HG03354 (cell line): ENCODE measurements at regions not wholly inside any gene's neighbourhood (a gene's known extent, or its start where the extent isn't known, plus 50 kb on each side); places are given as distances from the start of the nearest gene placed in this dataset.
A peak's percentile ranks its signal among the peaks of the same experiment; 100 is the strongest.
"Not testable (repeated sequence)": the region's sequence is repeated elsewhere in the genome, so short reads cannot be mapped to it uniquely, and the experiment has no call there.

ENCODE experiments used
- ATAC-seq: cut with Tn5 transposase; IDR thresholded peaks from one replicate; pipeline ENCODE4 v1.9.1; 2021; ENCODE audit warnings: mild to moderate bottlenecking; ENCODE audit not compliant: unreplicated experiment, poor library complexity, severe bottlenecking

DNA sequence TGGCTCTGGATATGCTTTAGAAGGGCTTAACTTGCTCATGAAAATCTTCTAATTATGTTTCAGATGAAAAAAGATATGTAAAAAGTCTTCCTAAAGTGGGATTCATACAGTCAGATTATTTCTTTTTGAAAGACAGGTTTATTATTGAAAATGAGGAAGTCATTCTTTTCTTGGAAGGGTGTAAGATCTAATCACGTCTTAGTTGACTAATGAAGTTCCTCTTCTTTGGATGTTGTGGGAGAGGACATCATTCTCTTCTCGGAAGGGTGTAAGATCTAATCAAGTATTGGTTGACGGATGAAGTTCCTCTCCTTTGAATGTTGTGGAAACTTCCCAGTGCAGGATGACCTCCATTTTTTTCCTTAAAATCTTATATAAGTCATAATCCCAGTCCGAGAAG is 74.9 kb downstream of the ALG10 start:
- no peak for ATAC-seq

DNA sequence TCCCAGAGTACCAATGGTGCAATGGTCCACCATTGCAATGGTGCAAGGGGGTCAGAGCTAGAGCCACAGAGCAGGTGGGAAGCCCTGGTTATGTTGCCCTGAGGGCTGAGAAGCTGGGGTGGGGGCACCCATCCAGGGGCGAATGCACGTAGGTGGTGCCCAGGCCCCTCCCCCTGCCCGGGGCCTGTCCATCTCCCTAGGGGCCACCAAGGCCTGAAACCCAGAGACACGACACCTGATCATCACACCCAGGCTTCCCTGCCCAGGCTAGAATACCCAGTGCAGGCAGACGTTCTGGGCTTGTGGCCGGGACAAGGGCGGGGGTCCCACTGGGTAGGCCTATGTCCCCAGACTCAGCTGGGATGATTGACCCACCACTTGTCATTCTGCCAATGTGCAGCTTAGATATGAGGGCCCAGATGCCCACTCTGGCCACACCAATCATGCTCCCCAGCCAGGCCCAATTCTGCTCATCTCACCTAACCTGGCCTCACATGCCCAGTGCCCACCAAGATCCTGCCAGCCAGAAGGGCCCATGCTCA is 83.2 kb downstream of the ALG10 start:
- ATAC-seq = no peak

DNA sequence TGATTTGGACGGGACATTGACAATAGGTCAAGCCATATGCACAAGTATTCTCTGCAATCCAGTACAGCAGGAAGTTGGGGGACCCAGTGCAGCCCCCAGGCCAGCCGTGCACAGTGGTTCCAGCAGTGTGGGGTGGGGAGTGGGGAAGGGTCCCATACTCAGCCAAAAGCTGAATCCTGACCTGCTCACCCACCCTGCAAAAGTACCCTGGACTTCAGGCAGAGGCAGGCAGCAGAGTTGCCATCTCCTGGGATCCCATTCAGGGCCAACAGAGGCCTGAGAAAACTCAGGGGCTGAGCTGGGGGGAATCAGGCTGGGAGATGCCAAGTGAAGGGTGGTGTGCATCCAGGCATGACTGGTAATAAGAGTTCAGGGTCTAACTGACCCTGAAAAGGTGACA is 83.9 kb downstream of the ALG10 start:
- no peak for ATAC-seq

DNA sequence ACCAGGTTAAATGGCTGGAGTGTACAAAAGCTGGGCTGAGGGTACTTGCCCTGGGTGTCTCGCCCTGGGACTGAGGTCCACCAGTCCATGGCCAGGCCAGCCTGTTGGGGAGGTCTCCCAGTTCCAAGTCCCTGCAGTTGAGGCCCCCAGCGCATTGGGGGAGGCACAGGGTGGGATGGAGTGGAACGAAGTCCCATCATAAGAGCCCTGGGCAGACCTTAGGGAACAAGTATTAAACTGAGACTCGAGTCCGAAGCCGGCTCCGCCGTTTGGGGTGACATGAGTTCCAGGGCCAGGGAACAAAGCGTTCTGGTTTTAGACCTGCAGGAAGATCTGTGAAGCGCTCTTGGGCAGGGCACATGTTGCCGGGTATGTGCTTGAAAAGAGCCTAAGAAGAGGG is 84.7 kb downstream of the ALG10 start:
- no peak for ATAC-seq

DNA sequence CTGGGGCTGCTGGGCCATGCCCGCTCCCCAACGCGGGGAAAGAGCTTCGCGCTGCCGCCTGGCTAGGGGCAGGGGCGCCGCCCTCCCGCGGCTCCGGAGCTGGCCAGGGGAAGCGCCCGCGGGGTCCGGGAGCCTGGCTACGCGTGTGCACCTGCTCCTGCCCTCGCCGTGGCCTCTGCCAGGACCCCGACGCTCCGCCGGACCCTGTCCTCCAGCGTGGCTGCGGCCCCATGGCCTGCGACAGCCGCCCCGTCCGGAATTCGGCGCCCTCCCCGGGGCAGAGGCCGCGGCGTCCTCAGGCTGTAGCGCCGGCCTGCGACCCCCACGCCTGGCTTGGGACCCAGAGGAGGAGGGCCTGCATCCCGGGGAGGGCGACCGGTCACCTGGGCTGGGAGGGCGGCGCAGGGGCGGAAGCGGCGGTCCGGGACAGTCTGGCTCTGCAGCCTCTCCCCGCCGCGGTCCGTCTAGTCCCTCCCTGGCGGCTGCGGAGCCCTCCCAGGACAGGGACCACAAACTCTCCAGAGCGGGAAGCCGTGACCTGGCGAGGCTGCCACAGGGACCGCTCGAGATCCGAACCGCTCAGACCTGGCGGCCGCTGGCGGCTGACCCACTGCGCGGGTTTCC is 85.6 kb downstream of the ALG10 start:
- ATAC-seq = no peak

DNA sequence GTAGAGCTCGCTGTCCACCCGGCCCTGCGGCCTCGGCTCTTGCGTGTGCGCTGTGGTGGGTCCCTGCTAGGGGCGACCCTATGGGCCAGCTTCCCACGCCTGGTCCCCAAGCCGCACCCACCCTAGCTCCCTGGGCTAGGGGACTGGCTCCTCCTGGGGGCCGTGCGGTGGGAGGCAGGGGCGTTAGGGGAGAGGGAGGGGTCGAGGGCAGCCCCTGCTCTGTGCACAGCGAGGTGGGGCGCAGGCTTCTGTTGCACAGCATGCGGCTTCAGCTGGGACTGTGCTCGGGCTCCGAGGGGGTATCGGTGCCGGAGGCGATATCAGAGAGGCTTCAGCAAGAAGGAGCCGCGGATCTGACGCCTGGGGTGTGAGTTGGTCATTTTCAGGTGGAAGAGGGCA is 86.1 kb downstream of the ALG10 start:
- ATAC-seq = no peak

DNA sequence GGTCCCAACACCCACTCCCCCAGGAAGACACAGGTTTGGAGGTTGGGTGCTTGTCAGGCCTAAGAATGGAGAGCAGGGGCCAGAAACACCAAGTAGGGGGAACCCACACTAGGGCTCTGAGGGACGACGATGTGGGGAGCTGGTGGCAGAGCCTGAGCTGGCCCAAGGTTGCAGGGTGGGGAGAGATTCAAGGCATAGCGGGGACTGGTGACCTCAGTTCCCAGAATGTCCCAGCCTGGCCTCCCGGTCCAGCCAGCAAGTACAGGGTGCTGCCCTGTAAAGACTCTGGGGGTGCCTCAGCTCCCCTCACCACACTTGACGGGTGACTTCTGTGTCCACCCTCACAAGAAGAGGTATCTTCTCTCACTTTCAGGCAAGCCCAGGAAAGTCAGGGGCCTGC is 86.7 kb downstream of the ALG10 start:
- ATAC-seq = no peak

DNA sequence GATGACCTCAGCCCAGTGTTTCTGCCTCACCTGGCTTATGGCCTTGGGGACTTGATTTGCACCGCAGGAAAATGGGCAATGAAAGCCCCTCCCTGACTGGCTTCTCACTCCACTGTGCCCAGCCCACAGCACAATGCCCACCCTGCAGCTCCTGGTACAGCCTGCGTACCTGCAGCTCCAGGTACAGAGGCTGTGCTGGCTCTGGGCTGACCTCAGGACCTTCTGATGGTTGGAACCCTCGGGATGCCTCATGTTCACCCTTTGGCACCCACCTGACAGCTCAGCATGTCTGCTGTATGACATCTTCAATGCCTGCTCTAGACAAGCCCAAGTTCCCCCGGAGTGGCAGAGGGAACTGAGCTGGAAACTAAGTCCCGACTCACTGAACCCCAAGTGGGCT is 87.1 kb downstream of the ALG10 start:
- no peak for ATAC-seq

DNA sequence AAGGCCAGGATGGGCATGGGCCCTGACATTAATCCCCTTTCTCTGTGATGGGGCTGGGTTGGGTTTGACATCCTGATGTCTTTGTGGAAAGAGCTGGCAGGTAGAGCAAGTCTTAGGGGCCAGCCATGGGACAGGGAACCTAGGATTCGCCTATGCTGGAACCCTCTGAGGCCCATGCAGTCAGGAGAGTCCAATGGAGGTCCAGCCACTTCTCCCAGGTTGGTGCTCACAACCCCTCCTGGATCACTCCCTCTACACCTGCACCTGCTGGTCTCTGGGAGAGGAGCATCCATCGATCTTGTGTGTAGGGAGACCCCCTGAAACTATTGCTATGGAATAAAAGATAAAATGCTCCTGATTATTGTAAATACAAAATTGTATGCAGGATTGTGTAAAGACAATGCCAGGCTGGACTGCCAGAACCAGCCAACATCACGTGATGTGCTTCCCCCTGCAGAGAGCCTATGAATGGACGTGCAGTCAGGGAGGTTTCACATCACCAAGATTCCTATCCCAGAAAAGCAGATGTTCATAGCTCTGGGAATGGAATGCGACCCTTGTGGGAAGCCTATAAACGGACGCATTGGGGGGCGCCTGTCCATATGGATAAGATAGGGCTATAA is 87.7 kb downstream of the ALG10 start:
- not testable (repeated sequence) for ATAC-seq

DNA sequence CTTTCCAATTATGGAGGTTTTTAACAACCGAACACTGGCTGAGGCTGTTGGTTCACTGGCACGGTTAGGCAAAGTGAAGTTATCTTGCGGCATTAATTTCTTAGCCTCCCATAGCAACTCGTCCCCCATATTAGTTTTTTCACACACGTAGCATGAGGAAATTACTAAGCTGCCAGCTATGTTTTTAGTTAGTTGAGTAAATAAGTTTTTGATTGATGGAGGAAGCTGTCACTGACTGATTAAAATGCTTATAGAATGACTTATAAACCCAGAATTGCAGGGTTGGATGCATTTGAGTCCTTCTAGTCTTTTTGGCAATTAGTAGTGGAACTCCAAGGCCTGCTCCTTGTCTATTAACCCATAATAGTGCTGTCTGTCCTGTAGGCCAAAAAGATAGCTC is 97.1 kb downstream of the ALG10 start:
- ATAC-seq = no peak

DNA sequence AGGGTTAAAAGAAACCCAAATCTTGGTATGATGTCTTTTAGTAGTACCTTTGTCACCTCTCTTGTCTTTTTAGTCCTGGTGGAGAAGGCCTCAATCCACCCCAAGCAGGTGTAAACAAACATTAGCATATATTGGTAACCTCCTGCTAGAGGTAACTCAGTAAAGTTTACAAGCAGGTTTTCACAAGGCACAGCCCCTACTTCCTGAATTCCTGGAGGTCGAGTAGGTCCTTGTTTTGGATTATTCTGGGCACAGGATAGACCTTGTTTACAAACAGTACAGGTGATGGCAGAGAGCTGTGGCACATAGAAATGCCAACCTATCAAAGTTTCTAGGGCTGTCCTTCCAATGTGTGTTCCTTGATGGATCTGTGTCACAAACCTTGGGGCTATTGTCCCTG is 99.1 kb downstream of the ALG10 start:
- ATAC-seq = no peak

DNA sequence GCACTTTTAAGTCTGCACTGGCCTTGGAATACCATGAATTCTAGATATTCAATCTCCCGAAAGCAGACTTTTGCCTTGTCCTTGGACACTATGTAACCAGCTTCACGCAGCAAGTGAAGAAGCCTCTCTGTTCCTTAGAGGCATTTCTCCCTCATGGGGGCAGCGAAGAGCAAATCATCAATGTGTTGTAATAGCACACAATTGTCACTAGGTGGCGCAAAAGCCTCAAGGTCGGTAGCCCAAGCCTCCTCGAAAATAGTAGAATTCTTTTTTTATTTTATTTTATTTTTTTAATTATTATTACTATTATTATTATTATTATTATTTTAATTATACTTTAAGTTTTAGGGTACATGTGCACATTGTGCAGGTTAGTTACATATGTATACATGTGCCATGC is 100.8 kb downstream of the ALG10 start:
- ATAC-seq = peak; percentile 70

DNA sequence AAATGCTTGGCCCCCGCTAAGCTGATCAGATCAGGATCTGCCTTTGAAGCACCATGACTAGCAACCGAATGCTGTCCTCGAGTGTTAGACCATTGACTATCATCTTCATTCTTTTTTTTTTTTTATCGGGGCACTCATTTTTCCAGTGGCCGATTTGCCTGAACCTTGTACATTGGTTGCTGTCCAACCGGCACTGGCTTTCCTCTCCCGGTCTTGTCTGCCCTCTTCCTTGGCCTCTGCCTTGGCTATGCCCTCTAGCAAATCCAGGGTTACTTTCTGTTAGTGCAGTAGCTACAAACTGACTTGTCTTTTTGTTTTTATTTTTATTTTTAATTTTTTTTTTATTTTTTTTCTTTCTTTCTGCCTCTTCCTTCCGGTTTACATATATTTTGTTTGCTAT is 102.3 kb downstream of the ALG10 start:
- no peak for ATAC-seq

DNA sequence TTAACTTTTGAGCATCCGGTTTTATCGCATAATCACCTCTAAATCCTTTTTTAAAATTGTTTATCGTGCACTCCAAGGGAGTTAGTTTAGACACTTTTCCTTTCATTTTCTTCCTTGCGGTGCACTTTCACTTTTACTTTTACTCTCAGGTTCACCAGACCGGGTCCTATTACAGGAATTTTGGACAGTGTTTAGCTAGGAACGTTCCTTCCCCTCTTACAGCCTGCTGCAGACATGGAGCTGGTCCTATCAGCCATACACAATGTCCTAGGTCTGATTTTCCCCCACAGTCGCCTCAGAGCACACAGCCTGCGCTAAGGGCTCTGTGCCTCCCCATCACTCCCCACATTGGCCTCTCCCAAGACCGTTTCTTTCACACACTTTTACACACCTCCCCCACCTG is 103.9 kb downstream of the ALG10 start:
- no peak for ATAC-seq

DNA sequence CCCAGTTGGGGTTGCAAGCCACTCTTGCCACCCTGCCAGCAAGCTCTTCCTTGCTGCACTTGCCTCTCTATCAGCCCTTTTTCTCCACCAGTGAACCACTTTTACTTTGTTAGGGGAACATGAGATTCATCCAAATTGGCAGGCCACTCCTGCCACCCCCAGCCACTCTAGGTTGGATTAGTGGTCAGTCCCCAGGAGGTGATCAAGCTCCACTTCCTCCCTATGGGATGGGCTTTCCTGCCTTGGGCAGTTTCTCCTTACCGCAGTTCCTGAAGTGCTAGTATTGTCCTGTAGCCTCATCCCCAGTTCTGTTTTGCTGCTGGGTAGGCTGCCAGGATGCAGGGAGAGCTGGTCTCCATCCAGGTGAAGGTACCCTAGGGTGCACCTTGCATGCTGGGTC is 104.5 kb downstream of the ALG10 start:
- no peak for ATAC-seq

DNA sequence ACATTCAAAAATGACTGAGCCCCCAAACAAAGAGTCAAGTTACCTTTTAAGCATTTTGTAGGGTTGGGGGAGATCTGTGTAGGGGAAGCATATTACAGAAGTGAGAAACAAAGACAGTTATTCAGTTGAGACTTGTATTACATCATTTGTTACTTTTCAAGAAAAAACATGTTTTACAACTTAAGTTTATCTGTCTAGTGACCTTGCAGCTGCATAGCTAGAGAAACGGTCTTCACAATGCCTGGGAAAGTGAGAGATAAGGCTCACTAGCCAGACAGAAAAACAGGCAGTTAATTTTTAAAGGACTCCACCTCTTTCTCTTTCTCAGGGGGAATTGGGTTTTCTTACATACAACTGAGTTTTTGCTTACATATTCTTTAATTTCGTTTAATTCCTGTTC is 105.1 kb downstream of the ALG10 start:
- ATAC-seq = not testable (repeated sequence)

DNA sequence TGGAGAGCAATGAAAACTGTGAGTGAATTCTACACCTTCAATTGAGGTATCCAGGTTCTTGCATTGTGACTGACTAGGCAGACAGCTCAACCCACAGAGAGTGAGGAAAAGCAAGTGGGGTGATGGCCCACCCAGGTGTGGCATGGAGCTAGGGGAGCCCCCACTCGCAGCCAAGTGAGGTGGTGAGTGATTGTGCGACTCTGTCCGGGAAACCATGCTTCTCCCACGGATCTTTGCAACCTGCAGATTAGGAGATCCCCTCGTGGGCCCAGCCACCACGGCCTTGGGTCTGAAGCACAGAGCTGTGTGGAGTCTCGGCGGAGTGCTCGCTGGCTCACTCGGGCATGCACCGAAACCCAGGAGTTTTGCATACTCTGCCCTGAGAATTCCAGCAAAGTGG is 120.1 kb downstream of the ALG10 start:
- ATAC-seq = no peak

DNA sequence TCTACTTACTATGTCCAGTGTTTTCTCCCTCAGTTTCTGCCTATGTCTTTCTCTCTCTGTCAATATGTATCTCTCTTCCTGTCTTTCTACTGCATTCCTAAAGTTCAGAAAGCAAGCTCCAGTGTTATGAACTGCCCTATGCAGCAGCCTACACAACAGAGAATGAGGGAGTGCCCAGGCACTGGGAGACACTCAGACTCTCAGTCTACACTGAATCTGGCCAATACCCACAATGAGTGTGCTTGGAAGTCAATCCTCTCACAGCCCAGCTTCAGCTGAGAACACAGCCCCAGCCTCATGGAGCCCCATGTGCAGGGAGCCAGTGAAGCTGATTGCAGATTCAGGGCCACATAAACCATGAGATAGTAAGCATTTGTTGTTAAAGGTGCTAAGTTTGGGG is 128.7 kb downstream of the ALG10 start:
- ATAC-seq = no peak

DNA sequence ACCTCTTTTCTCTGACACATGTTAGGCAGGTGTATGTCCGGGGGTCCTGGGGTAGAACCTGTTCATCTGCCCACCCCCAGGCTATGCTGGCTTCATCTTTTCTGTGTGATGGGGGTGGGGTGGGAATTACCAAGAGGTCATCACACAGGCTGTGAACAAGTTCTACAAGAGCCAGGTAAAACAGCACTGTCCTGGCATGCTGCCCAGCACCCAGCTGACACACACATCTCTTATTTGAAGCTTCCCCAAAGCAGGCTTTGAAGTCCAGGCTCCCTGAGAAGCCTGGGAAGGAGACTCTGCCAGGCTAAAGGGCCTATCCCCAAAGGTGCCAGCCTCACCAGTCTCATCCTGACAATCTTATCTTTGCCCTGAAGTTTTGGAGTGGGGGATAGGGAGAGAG is 141.1 kb downstream of the ALG10 start:
- no peak for ATAC-seq

DNA sequence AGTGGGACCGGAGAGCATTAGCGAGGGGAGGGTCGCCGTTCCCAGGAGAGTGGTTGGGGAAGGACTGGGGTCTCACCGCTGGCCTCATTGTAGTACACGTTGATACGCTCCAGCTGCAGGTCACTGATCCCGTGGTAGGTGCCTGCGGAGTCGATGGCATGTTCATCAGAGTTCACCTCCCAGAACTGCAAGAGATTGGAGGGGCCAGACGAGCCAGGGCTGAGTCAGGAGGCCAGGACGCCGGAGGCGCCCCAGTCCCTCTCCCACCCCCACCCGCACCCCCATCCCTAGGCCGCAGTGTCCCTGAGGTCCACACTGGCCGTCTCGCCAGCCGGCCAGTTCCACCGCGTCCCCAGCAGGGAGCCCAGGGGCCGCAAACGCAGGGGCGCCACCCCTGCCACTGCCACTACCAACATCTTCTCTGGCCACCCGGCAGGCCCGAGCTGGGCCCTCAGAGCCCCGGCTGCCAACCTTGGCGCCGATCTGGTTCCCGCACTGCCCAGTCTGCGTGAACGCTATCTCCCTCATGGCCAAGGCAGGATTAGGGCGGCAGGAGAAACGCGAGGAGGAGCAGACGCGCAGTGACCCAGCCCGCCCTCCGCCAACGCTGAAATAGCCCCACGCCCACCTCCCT is 144.2 kb downstream of the ALG10 start:
- no peak for ATAC-seq

DNA sequence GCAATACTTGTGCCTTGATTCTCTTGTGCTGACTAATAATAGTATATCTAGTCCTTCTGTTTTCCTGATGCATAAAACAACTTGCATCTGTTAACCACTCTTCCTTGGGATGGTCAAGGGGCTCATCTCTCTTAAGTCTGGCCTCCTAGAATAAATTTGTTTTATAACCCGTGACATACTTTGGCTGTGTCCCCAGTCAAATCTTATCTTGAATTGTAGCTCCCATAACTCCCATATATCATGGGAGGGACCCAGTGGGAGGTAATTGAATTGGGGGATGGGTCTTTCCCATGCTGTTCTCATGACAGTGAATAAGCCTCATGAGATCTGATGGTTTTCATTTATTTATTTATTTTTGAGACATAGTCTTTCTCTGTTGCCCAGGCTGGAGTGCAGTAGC is 146.2 kb downstream of the ALG10 start:
- not testable (repeated sequence) for ATAC-seq
